GM12878 (cell line): ENCODE measurements at regions not wholly inside any gene's neighbourhood (a gene's known extent, or its start where the extent isn't known, plus 50 kb on each side); places are given as distances from the start of the nearest gene placed in this dataset.

Experiments
- JUND ChIP-seq: IDR thresholded peaks from 2 replicates; pipeline ENCODE4 v1.6.1; 2012; ENCODE audit warnings: low read depth, mild to moderate bottlenecking, low read length, improper control_type of control experiment, moderate library complexity
- NR2C2 ChIP-seq: IDR thresholded peaks from 2 replicates; pipeline ENCODE4 v1.6.1; 2011; ENCODE audit warnings: borderline replicate concordance, low read depth; ENCODE audit not compliant: control insufficient read depth, insufficient read length
- POLR2A ChIP-seq: IDR thresholded peaks from 2 replicates; pipeline ENCODE4 v1.6.1; 2011; ENCODE audit warnings: low read depth, mild to moderate bottlenecking, low read length
- RFX5 ChIP-seq: IDR thresholded peaks from 2 replicates; pipeline ENCODE4 v1.6.1; 2011; ENCODE audit warnings: low read depth, low read length, improper control_type of control experiment
- TARDBP ChIP-seq: IDR thresholded peaks from 2 replicates; pipeline ENCODE4 v1.6.1; 2016; ENCODE audit warnings: borderline replicate concordance
- TCF7 ChIP-seq: IDR thresholded peaks from 2 replicates; pipeline ENCODE4 v1.6.1; 2014; ENCODE audit warnings: antibody characterized with exemption, borderline replicate concordance
- YBX1 ChIP-seq: fragments of 450-650 bp; IDR thresholded peaks from 2 replicates; pipeline ENCODE4 v1.6.1; 2016; ENCODE audit warnings: antibody characterized with exemption
- TF ChIP-seq, protein P1 (sequence below), 3 experiments: IDR thresholded peaks in 2 of 3; conservative IDR thresholded peaks in 1 of 3; 2 replicates each; pipeline ENCODE4 v1.5.1; 2011; ENCODE audit warnings: low read depth in 3 of 3, low read length in 3 of 3, mild to moderate bottlenecking in 3 of 3, control low read depth in 2 of 3, moderate library complexity in 2 of 3, inconsistent platforms in 1 of 3, mixed read lengths in 1 of 3; ENCODE audit not compliant: control insufficient read depth in 2 of 3, insufficient read depth in 1 of 3; ENCODE audit errors: extremely low read depth in 1 of 3
- TF ChIP-seq, protein P2 (sequence below): fragments of 450-650 bp; IDR thresholded peaks from 2 replicates; pipeline ENCODE4 v1.6.1; 2018; ENCODE audit warnings: mild to moderate bottlenecking, low read depth, moderate library complexity; ENCODE audit not compliant: partially characterized antibody

DNA sequence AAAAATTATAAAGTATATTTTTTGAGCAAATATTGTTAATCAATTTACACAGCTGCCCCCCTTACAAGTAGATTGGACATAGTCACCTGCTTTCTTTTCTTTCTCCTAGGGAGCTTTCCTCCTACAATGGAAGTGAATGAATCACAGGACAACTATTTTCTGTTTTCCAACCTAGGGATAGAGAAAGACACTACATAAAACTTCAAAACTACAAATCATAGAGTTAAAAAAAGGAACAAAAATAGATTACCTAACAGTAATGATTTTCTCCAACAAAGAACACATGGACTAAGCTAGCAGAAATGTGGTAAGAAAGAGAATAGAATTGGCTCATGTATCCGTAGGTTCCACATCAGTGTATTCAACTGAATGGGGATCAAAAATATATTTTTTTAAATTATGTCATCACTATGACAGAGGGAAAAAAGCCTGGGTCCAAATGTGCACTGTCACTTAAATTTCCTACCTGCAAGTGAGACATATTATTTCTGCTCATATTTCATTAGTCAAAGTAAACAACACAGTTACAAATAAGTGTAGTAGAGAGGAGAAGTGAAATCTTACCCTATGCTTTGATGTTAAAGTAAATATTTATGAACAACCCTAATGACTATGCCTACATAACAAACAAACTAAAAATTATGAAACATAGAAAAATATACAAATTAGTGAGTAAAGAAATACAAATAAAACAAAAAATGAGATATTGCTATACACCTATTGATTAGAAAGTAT is 756.7 kb downstream of the SOCS6 start:
- TF ChIP-seq, protein P1, sequence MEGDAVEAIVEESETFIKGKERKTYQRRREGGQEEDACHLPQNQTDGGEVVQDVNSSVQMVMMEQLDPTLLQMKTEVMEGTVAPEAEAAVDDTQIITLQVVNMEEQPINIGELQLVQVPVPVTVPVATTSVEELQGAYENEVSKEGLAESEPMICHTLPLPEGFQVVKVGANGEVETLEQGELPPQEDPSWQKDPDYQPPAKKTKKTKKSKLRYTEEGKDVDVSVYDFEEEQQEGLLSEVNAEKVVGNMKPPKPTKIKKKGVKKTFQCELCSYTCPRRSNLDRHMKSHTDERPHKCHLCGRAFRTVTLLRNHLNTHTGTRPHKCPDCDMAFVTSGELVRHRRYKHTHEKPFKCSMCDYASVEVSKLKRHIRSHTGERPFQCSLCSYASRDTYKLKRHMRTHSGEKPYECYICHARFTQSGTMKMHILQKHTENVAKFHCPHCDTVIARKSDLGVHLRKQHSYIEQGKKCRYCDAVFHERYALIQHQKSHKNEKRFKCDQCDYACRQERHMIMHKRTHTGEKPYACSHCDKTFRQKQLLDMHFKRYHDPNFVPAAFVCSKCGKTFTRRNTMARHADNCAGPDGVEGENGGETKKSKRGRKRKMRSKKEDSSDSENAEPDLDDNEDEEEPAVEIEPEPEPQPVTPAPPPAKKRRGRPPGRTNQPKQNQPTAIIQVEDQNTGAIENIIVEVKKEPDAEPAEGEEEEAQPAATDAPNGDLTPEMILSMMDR (IDR thresholded peaks at IDR 0.05 in 2 of 3, conservative IDR thresholded peaks at IDR 0.05 in 1 of 3; ENCODE audit: control insufficient read depth in 2 of 3, extremely low read depth in 1 of 3, insufficient read depth in 1 of 3, low read depth in 3 of 3, low read length in 3 of 3): no peak
- no peak for TF ChIP-seq NR2C2
- no peak for TF ChIP-seq POLR2A
- no peak for TF ChIP-seq TCF7
- no peak for TF ChIP-seq JUND
- TF ChIP-seq RFX5: no peak
- no peak for TF ChIP-seq TARDBP
- TF ChIP-seq YBX1: no peak
- TF ChIP-seq, protein P2, sequence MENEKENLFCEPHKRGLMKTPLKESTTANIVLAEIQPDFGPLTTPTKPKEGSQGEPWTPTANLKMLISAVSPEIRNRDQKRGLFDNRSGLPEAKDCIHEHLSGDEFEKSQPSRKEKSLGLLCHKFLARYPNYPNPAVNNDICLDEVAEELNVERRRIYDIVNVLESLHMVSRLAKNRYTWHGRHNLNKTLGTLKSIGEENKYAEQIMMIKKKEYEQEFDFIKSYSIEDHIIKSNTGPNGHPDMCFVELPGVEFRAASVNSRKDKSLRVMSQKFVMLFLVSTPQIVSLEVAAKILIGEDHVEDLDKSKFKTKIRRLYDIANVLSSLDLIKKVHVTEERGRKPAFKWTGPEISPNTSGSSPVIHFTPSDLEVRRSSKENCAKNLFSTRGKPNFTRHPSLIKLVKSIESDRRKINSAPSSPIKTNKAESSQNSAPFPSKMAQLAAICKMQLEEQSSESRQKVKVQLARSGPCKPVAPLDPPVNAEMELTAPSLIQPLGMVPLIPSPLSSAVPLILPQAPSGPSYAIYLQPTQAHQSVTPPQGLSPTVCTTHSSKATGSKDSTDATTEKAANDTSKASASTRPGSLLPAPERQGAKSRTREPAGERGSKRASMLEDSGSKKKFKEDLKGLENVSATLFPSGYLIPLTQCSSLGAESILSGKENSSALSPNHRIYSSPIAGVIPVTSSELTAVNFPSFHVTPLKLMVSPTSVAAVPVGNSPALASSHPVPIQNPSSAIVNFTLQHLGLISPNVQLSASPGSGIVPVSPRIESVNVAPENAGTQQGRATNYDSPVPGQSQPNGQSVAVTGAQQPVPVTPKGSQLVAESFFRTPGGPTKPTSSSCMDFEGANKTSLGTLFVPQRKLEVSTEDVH: no peak
